SK-N-MC (cell line): ENCODE measurements at regions not wholly inside any gene's neighbourhood (a gene's known extent, or its start where the extent isn't known, plus 50 kb on each side); places are given as distances from the start of the nearest gene placed in this dataset.

Experiments
- DNase-seq: peaks from one replicate; pipeline ENCODE4 v3.0.0-alpha.2; 2011; ENCODE audit warnings: low read depth, low spot score
- H3K27ac ChIP-seq: fragments of 200-600 bp; sonication (generic); 2 replicates; pipeline ENCODE4 v1.5.1; 2016; ENCODE audit warnings: mixed run types
- H3K36me3 ChIP-seq: fragments of 200-600 bp; sonication (generic); 2 replicates; pipeline ENCODE4 v1.6.1; 2017; ENCODE audit warnings: antibody characterized with exemption, low read length, mixed read lengths; ENCODE audit not compliant: insufficient read depth
- H3K4me3 ChIP-seq: fragments of 200-600 bp; sonication (generic); 2 replicates; pipeline ENCODE4 v1.5.1; 2016
- H3K9ac ChIP-seq: fragments of 200-600 bp; sonication (generic); 2 replicates; pipeline ENCODE4 v1.8.0; 2017; ENCODE audit warnings: mixed run types, mixed read lengths; ENCODE audit not compliant: insufficient read length
- H3K9me3 ChIP-seq: fragments of 200-600 bp; sonication (generic); 2 replicates; pipeline ENCODE4 v1.6.1; 2017; ENCODE audit warnings: low read depth, mild to moderate bottlenecking, antibody characterized with exemption, low read length, moderate library complexity, mixed read lengths
- EZH2 ChIP-seq: fragments of 200-600 bp; sonication (generic); IDR thresholded peaks from one replicate; pipeline ENCODE4 v1.6.1; 2017; ENCODE audit warnings: antibody characterized with exemption
- FOXP2 ChIP-seq: optimal IDR thresholded peaks from 2 replicates; pipeline ENCODE3; 2011; ENCODE audit warnings: mild to moderate bottlenecking, moderate library complexity; ENCODE audit not compliant: insufficient read depth; ENCODE audit errors: extremely low read length, control extremely low read depth
- POLR2AphosphoS5 ChIP-seq: IDR thresholded peaks from 2 replicates; pipeline ENCODE4 v1.6.1; 2012; ENCODE audit warnings: mild to moderate bottlenecking, low read depth, low read length, borderline replicate concordance

DNA sequence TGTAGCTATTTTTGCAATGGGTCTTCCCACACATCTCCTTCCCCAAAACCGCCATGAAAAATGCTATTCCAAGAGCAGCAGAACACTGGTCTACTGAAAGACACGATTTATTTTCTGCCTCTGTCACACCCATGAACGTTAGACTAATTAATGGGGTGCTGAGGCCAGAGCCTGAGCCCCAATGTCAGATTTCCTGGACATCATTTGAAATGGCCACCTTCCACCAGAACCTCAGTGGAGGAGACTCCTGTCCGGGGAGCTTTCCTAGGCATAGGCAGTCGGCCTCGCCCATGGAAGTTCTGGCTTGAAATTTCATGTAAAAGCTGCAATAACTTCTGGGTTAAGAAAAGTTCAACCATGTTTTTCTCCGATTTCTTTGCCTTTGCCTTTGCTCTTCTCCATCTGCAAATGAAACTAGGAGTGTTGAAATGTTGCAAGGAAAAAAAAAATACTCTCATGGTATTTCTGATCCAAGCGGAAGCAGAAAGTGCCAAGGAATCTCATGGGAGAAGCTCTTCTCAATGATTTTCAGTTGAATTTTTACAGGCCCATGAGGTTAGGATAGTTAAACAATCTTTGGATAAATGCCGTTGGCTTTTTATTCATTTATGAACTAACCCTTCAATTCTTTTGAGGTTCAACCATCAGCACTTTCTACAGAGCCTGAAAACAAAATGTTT lies 570.8 kb upstream of the MGMT start:
- Histone ChIP-seq H3K9me3 (no peaks in the 10 kb centered on the region), H3K27ac (no peak overlapping the region), H3K36me3 (no peaks in the 10 kb centered on the region), H3K9ac (no peak overlapping the region), H3K4me3 (no peak overlapping the region)
- TF ChIP-seq EZH2 (no peak), POLR2AphosphoS5 (no peak)
- no peak for DNase-seq

GRCh38 chr10:128896963-128897362 lies 570.1 kb upstream of the MGMT start:
- Histone ChIP-seq H3K4me3 (no peak overlapping the region), H3K27ac (no peak overlapping the region), H3K9ac (no peak overlapping the region), H3K9me3 (no peaks in the 10 kb centered on the region), H3K36me3 (no peaks in the 10 kb centered on the region)
- no peak for DNase-seq
- TF ChIP-seq FOXP2, result no peak
- TF ChIP-seq POLR2AphosphoS5, result no peak
- no peak for TF ChIP-seq EZH2

- Histone ChIP-seq H3K9me3 (no peaks in the 10 kb centered on the region), H3K36me3 (no peaks in the 10 kb centered on the region), H3K9ac (no peak overlapping the region), H3K4me3 (no peak overlapping the region), H3K27ac (no peak overlapping the region)
- TF ChIP-seq POLR2AphosphoS5, result no peak
- TF ChIP-seq FOXP2, result no peak
- TF ChIP-seq EZH2, result no peak
- DNase-seq, result no peak
Observed at GRCh38 chr10:128897401-128898129, 569.5 kb upstream of the MGMT start.

DNA sequence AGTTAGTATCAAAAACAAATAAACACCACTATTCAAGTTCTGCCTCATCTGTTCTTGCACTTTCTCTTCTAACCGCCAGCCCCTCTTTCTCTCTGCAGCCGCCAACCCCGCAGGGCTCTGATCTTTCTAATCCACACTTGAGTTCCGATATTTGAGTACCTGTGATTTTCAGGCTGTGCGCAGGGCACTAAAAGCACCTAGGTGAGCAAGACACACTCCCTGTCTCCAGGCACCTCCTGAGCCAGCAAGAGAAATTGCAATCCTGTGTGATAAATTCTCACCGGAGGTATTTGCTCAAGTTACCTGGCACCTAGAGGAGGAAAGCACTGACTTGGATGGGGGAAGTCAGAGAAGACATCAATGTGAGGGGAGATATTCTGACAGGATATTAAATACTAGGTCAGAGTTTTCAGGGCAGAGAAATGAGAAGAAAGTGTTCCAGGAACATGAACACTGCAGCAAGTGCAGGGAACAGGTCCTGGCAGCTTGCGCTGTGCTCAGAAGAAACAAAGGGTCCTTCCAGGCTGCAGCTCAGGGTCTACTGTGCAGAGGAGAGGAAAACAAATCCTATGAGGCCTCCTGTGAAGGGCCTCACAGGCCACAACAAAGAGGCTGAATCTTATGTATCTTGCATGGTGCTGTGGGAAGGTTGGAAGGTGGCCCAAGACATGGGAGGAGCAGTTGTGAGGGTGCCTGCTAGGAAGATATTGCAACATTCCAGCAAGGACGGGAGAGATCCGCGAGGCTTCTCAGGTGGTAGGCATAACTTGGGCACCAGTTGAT lies 568.7 kb upstream of the MGMT start:
- Histone ChIP-seq H3K36me3 (no peaks in the 10 kb centered on the region), H3K4me3 (no peak overlapping the region), H3K27ac (no peak overlapping the region), H3K9ac (no peak overlapping the region), H3K9me3 (no peaks in the 10 kb centered on the region)
- DNase-seq, result no peak
- no peak for TF ChIP-seq POLR2AphosphoS5
- TF ChIP-seq EZH2, result no peak
- TF ChIP-seq FOXP2, result no peak

GRCh38 chr10:128898916-128899195 lies 568.2 kb upstream of the MGMT start:
- Histone ChIP-seq H3K36me3 (no peaks in the 10 kb centered on the region), H3K9me3 (no peaks in the 10 kb centered on the region), H3K4me3 (no peak overlapping the region), H3K9ac (no peak overlapping the region), H3K27ac (no peak overlapping the region)
- no peak for DNase-seq
- no peak for TF ChIP-seq POLR2AphosphoS5
- TF ChIP-seq EZH2, result no peak
- no peak for TF ChIP-seq FOXP2

DNA sequence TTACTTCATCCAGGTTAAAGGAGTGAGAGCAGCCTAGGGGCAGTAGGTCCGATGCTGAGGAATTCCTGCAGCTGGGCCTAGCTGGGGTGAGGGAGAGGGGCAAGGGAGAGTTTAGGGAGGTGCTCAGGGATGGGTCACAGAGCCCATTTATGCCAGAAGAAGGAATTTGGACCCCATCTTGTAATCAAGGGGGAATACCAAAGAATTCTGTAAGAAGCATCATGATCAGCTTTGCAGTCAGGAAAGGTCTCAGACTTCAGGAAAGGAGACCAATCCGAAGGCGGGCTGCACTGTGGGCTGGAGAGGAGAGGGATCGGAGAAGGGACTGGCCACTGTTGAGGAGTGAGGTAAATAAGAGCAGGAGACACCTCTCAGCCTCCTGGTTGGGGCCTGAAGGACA lies 566.6 kb upstream of the MGMT start:
- no peak for DNase-seq
- no peak overlapping the region for H3K9ac ChIP-seq
- H3K4me3 ChIP-seq, result no peak overlapping the region
- no peaks in the 10 kb centered on the region for H3K9me3 ChIP-seq
- TF ChIP-seq POLR2AphosphoS5 (no peak), FOXP2 (no peak), EZH2 (no peak)
- no peaks in the 10 kb centered on the region for H3K36me3 ChIP-seq
- no peak overlapping the region for H3K27ac ChIP-seq

GRCh38 chr10:128901236-128901635 lies 565.8 kb upstream of the MGMT start:
- H3K4me3 ChIP-seq, result no peak overlapping the region
- H3K27ac ChIP-seq, result no peak overlapping the region
- no peaks in the 10 kb centered on the region for H3K36me3 ChIP-seq

DNA sequence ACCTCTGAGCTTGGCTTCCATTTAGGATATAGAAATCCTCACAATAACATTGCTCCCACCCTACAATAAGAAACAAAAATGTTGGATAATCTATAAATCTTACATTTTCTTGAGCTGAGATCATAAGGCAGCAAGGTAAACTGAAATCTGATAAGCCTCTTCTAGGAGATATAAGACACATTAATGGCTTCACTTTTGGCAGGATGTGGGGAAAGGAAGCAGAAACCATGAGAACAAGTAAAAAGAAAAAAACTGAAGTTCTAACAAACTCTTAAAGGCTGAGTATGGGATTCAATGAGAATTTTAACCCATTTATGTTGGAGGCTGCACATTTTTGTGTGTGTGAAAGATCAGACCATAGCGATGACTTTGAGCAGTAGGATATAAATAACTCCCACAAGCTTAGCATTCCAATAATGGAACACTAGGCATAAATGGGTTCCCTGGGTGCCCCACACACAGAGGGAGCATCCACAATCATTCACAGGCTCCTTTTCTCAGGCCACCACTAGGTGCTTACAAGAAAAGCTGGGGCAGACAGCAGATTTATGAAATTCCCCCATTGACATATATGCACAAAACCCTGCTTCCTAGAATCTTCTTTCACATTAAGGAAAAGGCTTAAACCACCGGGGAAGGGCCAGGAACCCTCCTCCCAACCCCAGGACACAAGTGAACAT lies 564.9 kb upstream of the MGMT start:
- Histone ChIP-seq H3K4me3 (no peak overlapping the region), H3K27ac (no peak overlapping the region)

More at GRCh38 chr10:128901236-128901635, 565.8 kb upstream of the MGMT start:
- H3K9ac ChIP-seq, result no peak overlapping the region
- H3K9me3 ChIP-seq, result no peaks in the 10 kb centered on the region
- no peak for DNase-seq
- no peak for TF ChIP-seq FOXP2
- TF ChIP-seq POLR2AphosphoS5, result no peak
- TF ChIP-seq EZH2, result no peak

More for the DNA sequence above, 564.9 kb upstream of the MGMT start:
- no peak for DNase-seq
- Histone ChIP-seq H3K9ac (no peak overlapping the region), H3K36me3 (no peaks in the 10 kb centered on the region), H3K9me3 (no peaks in the 10 kb centered on the region)
- TF ChIP-seq FOXP2 (no peak), EZH2 (no peak), POLR2AphosphoS5 (no peak)
